Heart left ventricle (tissue), 16 donors: ENCODE measurements at regions not wholly inside any gene's neighbourhood (a gene's known extent, or its start where the extent isn't known, plus 50 kb on each side); places are given as distances from the start of the nearest gene placed in this dataset.

Source experiments
- ATAC-seq, 4 donors: fragments of 200-7000 bp; cut with Tn5 transposase; one replicate each; pipeline ENCODE4 v1.9.1; 2020 to 2022; ENCODE audit warnings: moderate library complexity in 4 of 4, mild to moderate bottlenecking in 3 of 4, moderate number of reproducible peaks in 1 of 4
- DNase-seq, 5 donors: peaks; one replicate each; pipeline ENCODE4 v3.0.0-alpha.2; 2020
- H3K27ac ChIP-seq, 12 donors: fragments of 200-600 bp; sonication (generic) in 4 of 12; one replicate each; pipeline versions ENCODE4 v1.5.0 to v1.8.0; 2016 to 2022; ENCODE audit warnings: mild to moderate bottlenecking in 2 of 12
- H3K27me3 ChIP-seq, 9 donors: fragments of 200-600 bp; sonication (generic) in 2 of 9; one replicate each; pipeline versions ENCODE4 v1.5.1 to v1.8.0; 2016 to 2022; ENCODE audit warnings: mild to moderate bottlenecking in 3 of 9
- H3K36me3 ChIP-seq, 9 donors: fragments of 200-600 bp; sonication (generic) in 2 of 9; one replicate each; pipeline versions ENCODE4 v1.5.0 to v1.8.0; 2018 to 2022; ENCODE audit warnings: mild to moderate bottlenecking in 2 of 9
- H3K4me1 ChIP-seq, 12 donors: fragments of 200-600 bp; sonication (generic) in 4 of 12; one replicate each; pipeline versions ENCODE4 v1.5.0 to v1.8.0; 2016 to 2022; ENCODE audit warnings: mild to moderate bottlenecking in 3 of 12
- H3K4me3 ChIP-seq, 12 donors: fragments of 200-600 bp; sonication (generic) in 4 of 12; one replicate each; pipeline versions ENCODE4 v1.5.0 to v1.8.0; 2017 to 2022; ENCODE audit warnings: mild to moderate bottlenecking in 9 of 12, moderate library complexity in 4 of 12
- H3K9me3 ChIP-seq, 12 donors: fragments of 200-600 bp; sonication (generic) in 4 of 12; one replicate each; pipeline versions ENCODE4 v1.5.0 to v1.8.0; 2016 to 2022; ENCODE audit warnings: mild to moderate bottlenecking in 1 of 12
- POLR2A ChIP-seq, 2 donors: fragments of 450-650 bp; IDR thresholded peaks; one replicate each; pipeline ENCODE4 v1.6.1; 2017; ENCODE audit warnings: antibody characterized with exemption in 2 of 2, mild to moderate bottlenecking in 2 of 2, moderate library complexity in 2 of 2
- WGBS, 4 donors: extraction: QIAGEN DNeasy Blood & Tissue Kit in 2 of 4; methylation state at CpG; one replicate each; pipeline versions ENCODE4 v1.1.5 to v1.1.7; 2013 to 2018; 5-methylcytosine and 5-hydroxymethylcytosine counted together
- intact Hi-C, 10 donors: fragments of 100-400 bp; cut with DNase I; formaldehyde crosslinking; loops; one replicate each; pipeline versions ENCODE4 v1.11.1 to v1.14.2; 2022
- TF ChIP-seq, protein P1 (sequence below), 12 donors: fragments of 200-600 bp; sonication (generic) in 4 of 12; IDR thresholded peaks; one replicate each; pipeline versions ENCODE4 v1.5.0 to v1.8.0; 2018 to 2022; ENCODE audit warnings: antibody characterized with exemption in 12 of 12, mild to moderate bottlenecking in 5 of 12
- donor health status: ischemic (EF 13 %, LVEDD 7.1; RV severe dilation, severe dysfunction).
- donor health status: healthy with polysubstance abuse.
- donor health status: DM: no; HTN: yes; CAD: no.
- donor health status: DM: no; HTN: no; CAD: no.
- donor health status: ischemic (EF 25% LVEDD 6.9; RV normal size, moderate dysfunction).
- donor health status: ischemic (EF 25% LVEDD 5.7; RV mildly dilated, moderate dysfunction).
- donor health status: healthy.
- donor health status: DM: yes; HTN: yes; CAD: no.
- donor health status: ischemic (EF 35%, LVEDD 5.7; RV mildly dilated, moderate dysfunction).
- donor health status: nonischemic (EF 11% LVEDD 7.7; RV severe dilation, severe dysfunction).
- donor health status: DM: yes; HTN: yes; CAD: no.
- donor health status: PGD.
- donor health status: ischemic (EF 29% LVEDD 5.4; RV normal size, mild dysfunction).
- donor health status: nonischemic (EF 23%, LVEDD 6.1; RV moderate dilation, normal function).

DNA sequence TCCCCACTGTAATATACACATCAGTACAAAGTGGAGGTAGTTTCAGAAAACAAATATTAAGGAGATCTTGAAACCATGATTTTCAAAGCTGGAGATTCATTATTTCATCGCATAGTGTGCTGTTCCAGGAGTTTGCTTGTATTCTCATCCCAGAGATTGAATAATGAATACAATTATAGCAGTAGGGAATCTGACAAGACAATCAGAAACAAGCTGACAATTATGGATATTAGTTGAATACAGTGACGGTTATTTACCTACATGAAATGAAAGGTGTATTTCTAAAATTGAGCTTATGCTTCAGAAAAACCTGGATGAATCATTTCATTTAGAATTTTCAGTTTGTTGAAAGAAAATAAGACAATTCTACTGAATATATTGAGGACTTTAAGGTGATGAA is 2119.0 kb downstream of the MRPL39 start:
- intact Hi-C loops, result no loop called here
- no peaks in the 10 kb centered on the region for H3K4me1 ChIP-seq
- no peak for DNase-seq
- no peaks in the 10 kb centered on the region for H3K27me3 ChIP-seq
- no peaks in the 10 kb centered on the region for H3K9me3 ChIP-seq
- no peak for ATAC-seq
- TF ChIP-seq, protein P1, sequence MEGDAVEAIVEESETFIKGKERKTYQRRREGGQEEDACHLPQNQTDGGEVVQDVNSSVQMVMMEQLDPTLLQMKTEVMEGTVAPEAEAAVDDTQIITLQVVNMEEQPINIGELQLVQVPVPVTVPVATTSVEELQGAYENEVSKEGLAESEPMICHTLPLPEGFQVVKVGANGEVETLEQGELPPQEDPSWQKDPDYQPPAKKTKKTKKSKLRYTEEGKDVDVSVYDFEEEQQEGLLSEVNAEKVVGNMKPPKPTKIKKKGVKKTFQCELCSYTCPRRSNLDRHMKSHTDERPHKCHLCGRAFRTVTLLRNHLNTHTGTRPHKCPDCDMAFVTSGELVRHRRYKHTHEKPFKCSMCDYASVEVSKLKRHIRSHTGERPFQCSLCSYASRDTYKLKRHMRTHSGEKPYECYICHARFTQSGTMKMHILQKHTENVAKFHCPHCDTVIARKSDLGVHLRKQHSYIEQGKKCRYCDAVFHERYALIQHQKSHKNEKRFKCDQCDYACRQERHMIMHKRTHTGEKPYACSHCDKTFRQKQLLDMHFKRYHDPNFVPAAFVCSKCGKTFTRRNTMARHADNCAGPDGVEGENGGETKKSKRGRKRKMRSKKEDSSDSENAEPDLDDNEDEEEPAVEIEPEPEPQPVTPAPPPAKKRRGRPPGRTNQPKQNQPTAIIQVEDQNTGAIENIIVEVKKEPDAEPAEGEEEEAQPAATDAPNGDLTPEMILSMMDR (IDR thresholded peaks at IDR 0.05), result no peak
- no peak for TF ChIP-seq POLR2A (IDR thresholded peaks at IDR 0.05)
- no peak overlapping the region for H3K4me3 ChIP-seq
- 74 to 88% (median 84%) methylated on average over 2 of the region's 2 CpGs for WGBS, 4 donors
- no peak overlapping the region for H3K27ac ChIP-seq
- no peaks in the 10 kb centered on the region for H3K36me3 ChIP-seq

DNA sequence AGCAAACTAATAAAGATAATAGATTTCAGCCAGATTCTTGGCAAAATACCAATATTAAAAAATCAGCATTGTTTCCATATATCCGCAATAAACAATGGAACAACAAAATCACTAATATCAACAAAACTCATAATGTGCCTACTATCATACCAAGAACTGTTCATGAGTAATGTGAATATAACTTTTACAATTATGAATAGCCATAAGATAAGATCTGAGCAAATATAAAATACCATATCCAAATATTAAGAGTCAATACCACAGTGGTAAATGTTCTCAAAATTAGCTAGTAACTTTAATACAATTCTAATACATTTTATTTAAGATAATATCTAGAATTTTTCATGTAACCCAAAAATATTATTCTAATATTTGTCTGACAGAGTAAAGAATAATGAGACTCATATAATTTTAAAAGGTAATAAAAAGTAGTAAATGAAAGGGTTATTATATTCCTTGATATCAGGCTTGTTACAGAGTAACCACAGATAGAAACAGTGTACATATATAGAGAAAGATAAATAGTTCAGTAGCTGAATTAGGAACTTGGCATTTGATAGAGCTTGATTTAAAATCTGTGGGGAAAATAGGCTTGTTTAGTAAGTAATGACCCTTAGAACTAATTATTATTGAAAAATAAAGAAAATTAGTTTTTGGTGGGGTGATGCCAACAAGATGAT is 2126.6 kb downstream of the MRPL39 start:
- TF ChIP-seq, protein P1 (IDR thresholded peaks at IDR 0.05), result no peak
- no peak for TF ChIP-seq POLR2A (IDR thresholded peaks at IDR 0.05)
- H3K9me3 ChIP-seq, result no peaks in the 10 kb centered on the region
- DNase-seq (no peak), ATAC-seq (no peak)
- no peak overlapping the region for H3K27ac ChIP-seq
- H3K27me3 ChIP-seq, result no peaks in the 10 kb centered on the region
- 88 to 96% (median 94%) methylated on average over 1 of the region's 1 CpG for WGBS, 4 donors
- no peaks in the 10 kb centered on the region for H3K36me3 ChIP-seq
- no peak overlapping the region for H3K4me3 ChIP-seq
- intact Hi-C loops, result no loop called here
- H3K4me1 ChIP-seq, result no peaks in the 10 kb centered on the region

DNA sequence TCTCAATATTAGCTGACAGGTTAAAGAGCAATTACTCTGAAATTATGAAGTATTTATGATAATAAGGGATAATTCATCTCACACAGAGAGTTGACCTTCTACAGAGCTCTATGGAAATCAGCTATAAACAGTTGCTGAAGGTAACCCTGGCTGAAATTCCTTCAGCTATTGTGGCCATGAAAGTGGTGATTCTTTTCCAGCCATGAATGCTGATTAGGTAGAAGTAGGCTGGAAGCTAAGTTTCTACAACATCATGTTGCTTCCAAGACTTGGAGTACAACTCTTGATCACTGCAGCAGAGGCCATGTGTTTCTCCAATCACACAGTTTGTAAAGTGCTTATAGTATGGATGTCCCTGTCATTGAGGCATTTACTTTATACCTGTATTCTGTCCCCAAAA is 2128.9 kb downstream of the MRPL39 start:
- ATAC-seq (no peak), DNase-seq (no peak)
- Histone ChIP-seq H3K9me3 (no peaks in the 10 kb centered on the region), H3K36me3 (no peaks in the 10 kb centered on the region), H3K27ac (no peak overlapping the region), H3K27me3 (no peaks in the 10 kb centered on the region), H3K4me3 (no peak overlapping the region), H3K4me1 (no peaks in the 10 kb centered on the region)
- TF ChIP-seq, protein P1 (IDR thresholded peaks at IDR 0.05), result no peak
- no peak for TF ChIP-seq POLR2A (IDR thresholded peaks at IDR 0.05)
- intact Hi-C loops, result no loop called here

DNA sequence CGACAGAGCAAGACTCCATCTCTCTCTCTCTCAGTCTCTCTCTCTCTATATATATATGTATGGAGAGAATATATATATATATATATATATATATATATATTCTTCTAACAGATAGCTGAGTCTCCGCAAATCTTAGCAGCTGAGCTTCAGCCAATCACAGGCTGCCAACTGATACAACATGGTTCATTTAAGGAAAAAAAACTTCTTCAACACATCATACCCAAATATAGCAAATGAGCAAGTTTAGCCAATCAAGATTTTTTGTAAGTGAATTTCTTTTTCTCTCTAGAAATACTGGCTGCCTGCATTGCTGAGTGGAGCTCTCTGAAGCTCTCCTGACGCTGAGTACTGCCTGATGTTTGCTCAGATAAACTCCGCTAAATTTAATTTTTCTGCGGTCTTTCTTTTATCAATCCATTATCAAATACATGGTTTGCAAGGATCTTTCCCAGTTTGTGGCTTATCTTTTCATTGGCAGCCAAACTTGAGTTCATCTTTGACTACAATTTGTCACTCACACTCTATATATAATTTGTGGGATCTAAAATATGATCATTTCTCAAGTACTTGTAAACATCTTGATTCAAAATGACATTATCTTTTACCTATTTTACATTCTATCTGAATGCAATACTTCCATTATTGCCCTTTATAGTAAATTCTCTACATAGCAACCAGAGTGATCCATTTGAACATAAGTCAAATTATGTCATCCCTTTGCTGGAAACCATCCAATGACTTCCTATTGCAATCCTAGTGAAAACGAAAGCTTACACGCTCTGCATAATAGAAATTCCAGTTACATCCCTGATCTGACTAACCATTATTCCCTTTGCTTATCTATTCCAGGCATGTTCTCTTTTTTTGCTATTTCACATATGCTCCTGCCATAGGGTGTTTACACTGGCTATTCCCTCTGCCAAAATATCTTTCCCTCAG is 2131.7 kb downstream of the MRPL39 start:
- WGBS, 4 donors, result 61 to 69% (median 63%) methylated on average over 7 of the region's 7 CpGs
- Histone ChIP-seq H3K27me3 (no peaks in the 10 kb centered on the region), H3K9me3 (no peaks in the 10 kb centered on the region), H3K36me3 (no peaks in the 10 kb centered on the region), H3K4me3 (no peak overlapping the region), H3K27ac (no peak overlapping the region), H3K4me1 (no peaks in the 10 kb centered on the region)
- no peak for ATAC-seq
- intact Hi-C loops, result no loop called here
- DNase-seq, result no peak
- TF ChIP-seq, protein P1 (IDR thresholded peaks at IDR 0.05), result no peak
- TF ChIP-seq POLR2A (IDR thresholded peaks at IDR 0.05), result no peak
